T-helper 17 cell (primary cell): ENCODE measurements at regions not wholly inside any gene's neighbourhood (a gene's known extent, or its start where the extent isn't known, plus 50 kb on each side); places are given as distances from the start of the nearest gene placed in this dataset.

Source experiments
- ATAC-seq: fragments of 150-1000 bp; cut with Tn5 transposase; 2 replicates; pipeline ENCODE4 v1.10.0; 2021; ENCODE audit warnings: mild to moderate bottlenecking, moderate library complexity
- DNase-seq, 3 donors: peaks; one replicate each; pipeline versions ENCODE4 v3.0.0 to v3.0.0-alpha.2; 2020 to 2021
- H3K9me3 ChIP-seq: one replicate; pipeline ENCODE4 v1.7.0; 2013; ENCODE audit warnings: low read length, mild to moderate bottlenecking; ENCODE audit not compliant: control insufficient read depth, poor library complexity, severe bottlenecking
- H3K27ac Mint-ChIP-seq: one replicate; pipeline ENCODE4 v1.8.0; 2022; ENCODE audit warnings: mild to moderate bottlenecking, moderate library complexity, mixed read lengths
- H3K27me3 Mint-ChIP-seq: one replicate; pipeline ENCODE4 v1.8.0; 2022; ENCODE audit warnings: mixed read lengths
- H3K36me3 Mint-ChIP-seq: one replicate; pipeline ENCODE4 v1.8.0; 2022; ENCODE audit warnings: low read depth, mixed read lengths
- H3K4me1 Mint-ChIP-seq: one replicate; pipeline ENCODE4 v1.8.0; 2022; ENCODE audit warnings: mild to moderate bottlenecking, mixed read lengths
- H3K4me3 Mint-ChIP-seq: one replicate; pipeline ENCODE4 v1.8.0; 2022; ENCODE audit warnings: mild to moderate bottlenecking, moderate library complexity, mixed read lengths

DNA sequence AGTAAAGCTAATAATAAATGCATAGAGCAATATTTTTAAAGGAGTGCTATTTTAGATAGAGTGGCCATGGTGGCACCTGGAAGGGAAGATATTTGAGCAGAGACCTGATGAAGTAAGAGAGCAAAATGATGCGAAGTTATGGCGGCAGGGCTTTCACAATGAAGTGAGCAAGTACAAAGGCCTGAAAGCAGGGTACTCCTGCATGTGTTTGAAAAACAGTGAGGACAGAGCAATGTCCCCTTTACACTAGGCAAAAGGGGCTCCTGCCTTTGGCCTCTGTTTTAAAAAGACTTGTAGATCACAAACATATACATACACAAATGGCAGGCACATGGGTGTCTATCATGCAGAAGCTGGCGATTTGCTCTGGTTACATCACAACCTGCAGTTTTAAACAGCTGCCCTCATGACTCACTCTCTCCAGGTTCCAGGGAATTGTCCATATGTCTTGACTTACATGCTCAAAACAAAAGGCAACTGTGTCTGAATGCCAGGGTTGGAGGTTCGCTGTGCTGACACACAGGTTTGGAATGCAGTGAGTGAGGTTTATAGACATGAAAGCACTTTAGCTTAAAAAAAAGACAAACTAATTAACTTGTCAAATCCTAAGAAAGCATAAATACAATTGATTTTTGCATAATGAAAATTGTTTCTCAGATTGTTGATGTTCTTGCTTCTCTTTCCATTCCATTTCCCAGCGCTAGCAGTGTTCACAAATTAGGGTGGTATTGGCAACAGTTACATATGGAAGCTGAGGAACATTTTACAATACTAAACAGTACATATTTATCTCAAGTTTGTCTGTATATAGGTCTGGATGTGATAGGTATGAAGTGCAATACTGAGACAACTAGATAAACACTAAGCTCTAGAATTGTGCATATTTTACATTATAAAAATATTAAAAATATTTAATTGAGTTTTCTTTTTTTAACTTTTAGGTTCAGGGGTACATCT is 313.9 kb downstream of the BARHL2 start:
- H3K4me1 Mint-ChIP-seq: no peaks in the 10 kb centered on the region
- no peak overlapping the region for H3K4me3 Mint-ChIP-seq

GRCh38 chr1:90400131-90400530 is 317.0 kb downstream of the BARHL2 start:
- Mint-ChIP-seq H3K27me3 (peaks cover 9% of the 10 kb centered on the region), H3K27ac (no peak overlapping the region), H3K4me3 (no peak overlapping the region), H3K36me3 (no peaks in the 10 kb centered on the region), H3K4me1 (no peaks in the 10 kb centered on the region)
- H3K9me3 ChIP-seq: no peaks in the 10 kb centered on the region
- ATAC-seq (no peak), DNase-seq (no peak)

More for the DNA sequence above, 313.9 kb downstream of the BARHL2 start:
- ATAC-seq (no peak), DNase-seq (no peak)
- no peak overlapping the region for H3K27ac Mint-ChIP-seq
- H3K36me3 Mint-ChIP-seq: no peaks in the 10 kb centered on the region
- no peaks in the 10 kb centered on the region for H3K9me3 ChIP-seq
- peaks cover 9% of the 10 kb centered on the region for H3K27me3 Mint-ChIP-seq

GRCh38 chr1:90396917-90397316 is 320.2 kb downstream of the BARHL2 start:
- no peaks in the 10 kb centered on the region for H3K4me1 Mint-ChIP-seq
- peaks cover 6% of the 10 kb centered on the region for H3K27me3 Mint-ChIP-seq
- no peak overlapping the region for H3K4me3 Mint-ChIP-seq
- no peak overlapping the region for H3K27ac Mint-ChIP-seq
- H3K36me3 Mint-ChIP-seq: no peaks in the 10 kb centered on the region
- DNase-seq (no peak), ATAC-seq (no peak)
- H3K9me3 ChIP-seq: no peaks in the 10 kb centered on the region

DNA sequence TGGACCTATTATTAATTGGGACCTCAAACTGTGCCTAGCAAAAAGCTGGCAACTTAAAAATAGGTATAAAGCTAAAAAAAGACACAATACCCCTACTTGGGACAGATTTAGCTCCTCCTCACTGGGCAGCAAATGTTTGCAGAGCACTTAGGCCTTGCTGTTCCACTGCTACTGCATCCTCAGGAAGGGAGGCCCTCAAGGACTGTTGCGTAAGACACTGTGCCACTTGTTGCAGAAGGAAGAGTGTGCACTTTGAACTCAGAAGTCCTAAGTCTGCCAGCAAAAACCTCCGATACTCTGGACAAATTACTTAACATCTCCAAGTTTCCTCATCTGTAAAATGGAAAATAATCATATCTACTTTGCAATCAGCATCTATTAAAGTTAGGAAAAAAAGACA is 322.9 kb downstream of the BARHL2 start:
- Mint-ChIP-seq H3K4me3 (no peak overlapping the region), H3K27me3 (peaks cover 7% of the 10 kb centered on the region), H3K36me3 (no peaks in the 10 kb centered on the region), H3K27ac (no peak overlapping the region), H3K4me1 (no peaks in the 10 kb centered on the region)
- no peak for DNase-seq
- no peak for ATAC-seq
- no peaks in the 10 kb centered on the region for H3K9me3 ChIP-seq

GRCh38 chr1:90393025-90393424 is 324.1 kb downstream of the BARHL2 start:
- no peaks in the 10 kb centered on the region for H3K9me3 ChIP-seq
- Mint-ChIP-seq H3K27ac (no peak overlapping the region), H3K27me3 (peaks cover 11% of the 10 kb centered on the region), H3K4me1 (no peaks in the 10 kb centered on the region), H3K36me3 (no peaks in the 10 kb centered on the region), H3K4me3 (no peak overlapping the region)
- ATAC-seq: no peak
- no peak for DNase-seq

DNA sequence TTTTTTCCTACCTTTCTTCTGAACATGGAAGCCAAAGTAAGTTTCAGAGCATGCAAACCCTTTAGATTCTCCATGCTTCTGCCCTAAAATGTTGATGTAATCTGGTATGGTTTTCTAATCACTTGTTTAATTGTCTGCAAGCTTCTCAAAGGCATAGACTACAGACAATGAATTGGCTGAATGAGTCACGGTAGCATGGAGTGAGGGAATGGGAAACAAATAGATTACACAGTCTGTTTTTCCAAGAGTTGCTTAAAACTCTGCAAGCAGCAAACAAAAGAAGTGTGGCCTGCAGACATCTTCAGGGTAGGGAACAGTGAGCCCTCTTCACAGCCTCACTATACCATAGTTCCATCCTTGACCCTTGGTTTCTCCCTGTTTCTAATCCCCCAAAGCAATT is 326.0 kb downstream of the BARHL2 start:
- H3K36me3 Mint-ChIP-seq: no peaks in the 10 kb centered on the region
- DNase-seq (no peak), ATAC-seq (no peak)
- H3K27ac Mint-ChIP-seq: no peak overlapping the region
- H3K4me1 Mint-ChIP-seq: no peaks in the 10 kb centered on the region
- no peak overlapping the region for H3K4me3 Mint-ChIP-seq
- H3K9me3 ChIP-seq: no peaks in the 10 kb centered on the region
- H3K27me3 Mint-ChIP-seq: peaks cover 14% of the 10 kb centered on the region

- no peak for DNase-seq
- no peaks in the 10 kb centered on the region for H3K4me1 Mint-ChIP-seq
- peaks cover 20% of the 10 kb centered on the region for H3K27me3 Mint-ChIP-seq
- ATAC-seq: no peak
- H3K36me3 Mint-ChIP-seq: no peaks in the 10 kb centered on the region
- H3K9me3 ChIP-seq: no peaks in the 10 kb centered on the region
- no peak overlapping the region for H3K4me3 Mint-ChIP-seq
- H3K27ac Mint-ChIP-seq: no peak overlapping the region
Measured at GRCh38 chr1:90387805-90388204, 329.3 kb downstream of the BARHL2 start.

DNA sequence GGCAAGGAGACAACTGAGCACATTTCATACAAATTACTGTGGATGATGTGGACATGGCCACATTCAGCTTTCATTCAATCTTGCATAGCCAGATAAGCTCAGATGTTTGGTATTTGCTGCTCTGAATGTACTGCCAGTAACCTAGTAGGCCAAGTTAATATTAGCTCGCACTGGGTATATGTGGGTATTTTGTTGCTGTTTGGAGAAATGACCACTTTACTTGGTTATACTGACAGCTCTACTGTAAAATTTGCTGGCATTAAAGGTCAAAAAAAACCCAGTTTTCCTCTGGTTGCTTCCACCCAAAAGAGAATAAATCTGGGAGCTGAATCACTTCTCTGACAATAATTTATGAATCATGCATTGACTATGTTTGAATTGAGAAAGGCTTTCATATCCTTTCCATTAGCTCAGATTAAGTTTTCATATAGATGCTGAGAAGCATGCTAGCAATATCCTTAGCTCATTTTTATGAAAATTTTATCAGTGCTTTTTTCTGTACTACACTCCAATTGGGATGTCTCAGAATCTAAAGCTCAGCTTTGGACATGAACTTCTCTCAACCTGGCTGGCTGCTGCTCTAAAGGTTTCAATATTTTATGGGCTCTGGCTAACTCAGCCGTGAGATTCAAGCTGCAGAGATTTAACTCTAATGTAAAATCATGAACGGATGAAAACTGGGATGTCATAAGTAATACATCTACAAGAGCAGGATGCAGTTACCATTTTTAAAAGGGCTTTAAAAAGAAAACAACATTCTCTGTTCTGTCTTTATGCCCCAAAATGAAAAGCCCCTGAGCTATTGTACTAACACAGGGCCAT is 330.0 kb downstream of the BARHL2 start:
- DNase-seq (no peak), ATAC-seq (no peak)
- H3K4me1 Mint-ChIP-seq: no peaks in the 10 kb centered on the region
- H3K4me3 Mint-ChIP-seq: no peak overlapping the region
- no peaks in the 10 kb centered on the region for H3K36me3 Mint-ChIP-seq
- H3K27ac Mint-ChIP-seq: no peak overlapping the region
- H3K27me3 Mint-ChIP-seq: peaks cover 25% of the 10 kb centered on the region
- no peaks in the 10 kb centered on the region for H3K9me3 ChIP-seq

- H3K9me3 ChIP-seq: no peaks in the 10 kb centered on the region
- ATAC-seq (no peak), DNase-seq (no peak)
- no peaks in the 10 kb centered on the region for H3K36me3 Mint-ChIP-seq
- H3K27me3 Mint-ChIP-seq: peaks cover 18% of the 10 kb centered on the region
- no peak overlapping the region for H3K27ac Mint-ChIP-seq
- H3K4me1 Mint-ChIP-seq: no peaks in the 10 kb centered on the region
- no peak overlapping the region for H3K4me3 Mint-ChIP-seq
Measured at GRCh38 chr1:90384193-90384592, 332.9 kb downstream of the BARHL2 start.

GRCh38 chr1:90382161-90382560 is 334.9 kb downstream of the BARHL2 start:
- no peaks in the 10 kb centered on the region for H3K9me3 ChIP-seq
- H3K27ac Mint-ChIP-seq: no peak overlapping the region
- no peaks in the 10 kb centered on the region for H3K4me1 Mint-ChIP-seq
- H3K36me3 Mint-ChIP-seq: no peaks in the 10 kb centered on the region
- DNase-seq: no peak
- peaks cover 19% of the 10 kb centered on the region for H3K27me3 Mint-ChIP-seq
- no peak overlapping the region for H3K4me3 Mint-ChIP-seq
- no peak for ATAC-seq

- DNase-seq: no peak
- Mint-ChIP-seq H3K36me3 (no peaks in the 10 kb centered on the region), H3K4me3 (no peak overlapping the region), H3K27me3 (peaks cover 19% of the 10 kb centered on the region), H3K4me1 (no peaks in the 10 kb centered on the region), H3K27ac (no peak overlapping the region)
- no peaks in the 10 kb centered on the region for H3K9me3 ChIP-seq
- no peak for ATAC-seq
Measured at GRCh38 chr1:90381598-90381997, 335.5 kb downstream of the BARHL2 start.

DNA sequence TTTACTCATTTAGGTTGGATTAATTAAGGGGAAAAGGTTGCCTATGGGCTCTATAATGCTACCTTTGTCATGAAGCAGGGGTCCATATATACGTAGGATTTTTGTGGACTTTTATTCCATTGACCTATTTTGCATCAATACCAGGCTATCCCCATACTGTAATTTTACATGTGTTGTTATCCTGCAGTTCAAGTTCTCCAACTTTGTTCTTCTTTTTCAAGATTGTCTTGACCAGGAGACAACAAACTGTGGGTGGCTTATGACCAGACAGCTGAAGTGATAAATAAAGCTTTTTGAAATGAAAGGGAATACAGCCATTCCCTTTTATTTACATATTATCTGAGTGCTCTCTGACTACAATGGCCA is 345.7 kb downstream of the BARHL2 start:
- no peaks in the 10 kb centered on the region for H3K9me3 ChIP-seq
- no peak for ATAC-seq
- no peak overlapping the region for H3K4me3 Mint-ChIP-seq
- no peak for DNase-seq
- no peaks in the 10 kb centered on the region for H3K36me3 Mint-ChIP-seq
- peaks cover 7% of the 10 kb centered on the region for H3K27me3 Mint-ChIP-seq
- H3K27ac Mint-ChIP-seq: no peak overlapping the region
- H3K4me1 Mint-ChIP-seq: no peaks in the 10 kb centered on the region

GRCh38 chr1:90370686-90371447 is 346.2 kb downstream of the BARHL2 start:
- Mint-ChIP-seq H3K27ac (no peak overlapping the region), H3K4me3 (no peak overlapping the region), H3K4me1 (no peaks in the 10 kb centered on the region), H3K36me3 (no peaks in the 10 kb centered on the region), H3K27me3 (peaks cover 1% of the 10 kb centered on the region)
- ATAC-seq (no peak), DNase-seq (no peak)
- H3K9me3 ChIP-seq: no peaks in the 10 kb centered on the region
